Activated T-helper 1 cell treated with anti-CD3 and anti-CD28 coated beads, Interleukin-2, amount 50 U/mL, for 16 hours (primary cell): ENCODE measurements at regions not wholly inside any gene's neighbourhood (a gene's known extent, or its start where the extent isn't known, plus 50 kb on each side); places are given as distances from the start of the nearest gene placed in this dataset.
"Not testable (repeated sequence)": the region's sequence is repeated elsewhere in the genome, so short reads cannot be mapped to it uniquely, and the experiment has no call there.

Experiments used
- DNase-seq, 2 donors: peaks; one replicate each; pipeline ENCODE4 v3.0.0-alpha.2; 2020; ENCODE audit warnings: low read depth in 1 of 2, low spot score in 1 of 2

DNA sequence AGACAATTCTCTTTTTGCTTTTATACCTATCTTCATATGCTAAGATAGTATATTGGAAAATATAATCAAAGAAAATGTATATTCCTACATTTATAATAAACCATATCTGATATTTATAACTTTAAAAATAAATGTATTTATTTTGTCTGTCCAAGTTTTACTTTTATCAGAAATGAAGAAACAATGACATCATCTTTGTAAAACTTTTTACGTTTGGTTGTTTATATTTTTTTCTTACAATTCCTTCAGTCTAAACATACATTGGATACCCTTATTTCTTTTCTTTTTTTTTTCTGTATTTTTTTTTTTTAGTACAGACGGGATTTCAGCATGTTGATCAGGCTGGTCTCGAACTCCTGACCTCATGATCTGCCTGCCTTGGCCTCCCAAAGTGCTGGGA lies 1577.0 kb upstream of the SLC39A10 start:
- no peak for DNase-seq

DNA sequence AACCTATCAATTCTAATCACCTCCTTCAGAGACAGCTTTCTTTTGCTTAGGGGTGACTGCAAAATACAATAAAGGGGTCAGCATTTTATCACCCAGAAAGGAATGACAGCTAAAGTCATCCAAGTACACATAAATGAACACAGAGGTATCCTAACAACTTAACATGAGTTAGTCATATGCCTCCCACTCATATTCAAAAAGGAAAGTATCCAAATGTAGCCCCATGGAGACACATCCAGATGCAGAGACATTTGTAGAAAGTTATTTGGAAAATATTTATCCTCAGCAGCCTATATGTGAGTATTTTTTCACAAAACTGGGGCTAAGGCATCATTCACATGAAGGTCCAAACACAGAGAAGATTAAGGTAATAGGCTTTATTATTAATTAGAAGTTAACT lies 1579.7 kb upstream of the SLC39A10 start:
- DNase-seq = no peak

DNA sequence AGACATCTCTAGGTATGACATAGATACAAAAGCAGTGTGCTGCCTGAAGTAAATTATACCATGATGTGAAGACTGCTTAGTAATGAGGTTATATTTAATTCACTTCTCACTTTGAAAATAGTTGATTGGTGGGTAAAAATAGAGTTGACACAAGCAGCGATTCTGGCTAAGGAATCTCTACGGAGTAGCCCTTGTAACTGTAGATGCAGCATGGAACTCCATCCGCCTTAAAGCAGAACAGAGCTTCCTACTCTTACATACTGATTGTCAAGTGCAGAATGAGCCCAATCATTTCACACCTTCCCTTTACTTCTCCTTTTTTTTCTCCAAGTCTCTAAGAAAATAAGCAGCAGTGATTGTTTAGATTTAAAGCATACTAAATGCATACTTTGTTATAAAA lies 1594.6 kb upstream of the SLC39A10 start:
- no peak for DNase-seq

DNA sequence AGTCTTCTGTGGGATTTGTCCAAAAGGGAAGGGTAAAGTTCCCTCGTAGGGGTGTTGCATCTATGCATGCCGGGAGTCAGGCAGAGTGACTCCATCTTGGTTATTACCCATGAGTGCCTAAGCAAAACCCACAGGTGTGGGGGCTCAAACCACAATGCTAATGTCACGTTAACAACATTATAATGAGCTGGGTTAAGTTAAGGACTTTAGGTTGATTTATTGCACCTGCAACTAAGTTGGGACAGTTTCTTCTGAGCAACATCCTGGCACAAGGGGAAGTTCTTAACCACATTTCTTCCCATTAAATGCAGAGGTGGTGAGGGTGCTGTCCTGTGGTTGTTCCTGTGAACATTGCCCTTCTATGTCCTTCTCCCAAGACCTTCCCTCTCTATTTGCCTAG lies 1596.8 kb upstream of the SLC39A10 start:
- DNase-seq = no peak

DNA sequence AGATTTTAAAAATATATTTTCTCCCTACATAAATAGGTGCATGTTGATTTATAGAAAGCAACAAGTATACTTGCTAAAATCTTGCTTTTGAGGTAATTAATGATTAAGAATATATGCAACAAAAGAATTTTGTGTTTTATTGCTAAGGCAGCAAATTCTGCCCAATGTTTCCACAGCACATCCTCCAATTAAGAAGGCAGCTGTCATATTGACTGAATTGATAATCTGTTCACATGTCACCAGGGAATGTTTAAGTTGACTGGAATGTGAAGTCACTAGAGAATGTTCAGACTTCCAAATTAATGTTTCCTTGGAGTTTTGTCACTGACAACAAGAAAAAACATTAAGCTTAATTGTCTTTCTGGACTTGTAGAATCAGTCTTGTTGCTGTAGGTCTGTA lies 1602.7 kb upstream of the SLC39A10 start:
- DNase-seq = no peak

DNA sequence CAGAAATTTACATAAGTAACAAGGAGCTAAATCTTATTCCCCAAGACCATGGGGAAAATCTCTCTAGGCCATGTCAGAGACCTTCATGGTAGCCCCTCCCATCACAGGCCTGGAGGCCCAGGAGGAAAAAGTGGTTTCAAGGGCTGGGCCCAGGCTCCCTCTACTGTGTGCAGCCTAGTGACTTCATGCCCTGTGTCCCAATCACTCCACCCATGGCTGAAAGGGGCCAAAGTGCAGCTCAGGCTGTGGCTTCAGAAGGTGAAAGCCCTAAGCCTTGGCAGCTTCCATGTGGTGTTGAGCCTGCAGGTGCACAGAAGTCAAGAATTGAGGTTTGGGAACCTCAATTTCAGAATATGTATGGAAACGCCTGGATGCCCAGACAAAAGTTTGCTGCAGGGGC lies 1612.7 kb upstream of the SLC39A10 start:
- no peak for DNase-seq

DNA sequence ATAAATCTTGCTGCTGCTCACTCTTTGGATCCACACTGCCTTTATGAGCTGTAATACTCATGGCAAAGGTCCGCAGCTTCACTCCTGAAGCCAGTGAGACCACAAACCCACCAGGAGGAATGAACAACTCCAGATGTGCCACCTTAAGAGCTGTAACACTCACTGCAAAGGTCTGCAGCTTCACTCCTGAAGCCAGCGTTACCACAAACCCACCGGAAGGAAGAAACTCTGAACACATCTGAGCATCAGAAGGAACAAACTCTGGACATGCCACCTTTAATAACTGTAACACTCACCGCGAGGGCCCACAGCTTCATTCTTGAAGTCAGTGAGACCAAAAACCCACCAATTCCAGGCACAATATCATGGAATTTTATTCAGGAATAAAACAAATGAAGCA lies 1635.9 kb upstream of the SLC39A10 start:
- not testable (repeated sequence) for DNase-seq

DNA sequence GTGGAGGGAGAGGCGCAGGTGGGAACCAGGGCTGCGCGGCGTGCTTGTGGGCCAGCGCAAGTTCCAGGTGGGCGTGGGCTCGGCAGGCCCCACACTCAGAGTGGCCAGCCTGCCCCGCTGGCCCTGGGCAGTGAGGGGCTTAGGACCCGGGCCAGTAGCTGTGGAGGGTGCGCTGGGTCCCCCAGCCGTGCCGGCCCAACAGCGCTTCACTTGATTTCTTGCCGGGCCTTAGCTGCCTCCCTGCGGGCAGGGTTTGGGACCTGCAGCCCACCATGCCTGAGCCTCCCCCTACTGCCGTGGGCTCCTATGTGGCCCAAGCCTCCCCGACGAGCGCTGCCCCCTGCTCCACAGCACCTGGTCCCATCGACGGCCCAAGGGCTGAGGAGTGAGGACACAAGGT lies 1636.9 kb upstream of the SLC39A10 start:
- no peak for DNase-seq

DNA sequence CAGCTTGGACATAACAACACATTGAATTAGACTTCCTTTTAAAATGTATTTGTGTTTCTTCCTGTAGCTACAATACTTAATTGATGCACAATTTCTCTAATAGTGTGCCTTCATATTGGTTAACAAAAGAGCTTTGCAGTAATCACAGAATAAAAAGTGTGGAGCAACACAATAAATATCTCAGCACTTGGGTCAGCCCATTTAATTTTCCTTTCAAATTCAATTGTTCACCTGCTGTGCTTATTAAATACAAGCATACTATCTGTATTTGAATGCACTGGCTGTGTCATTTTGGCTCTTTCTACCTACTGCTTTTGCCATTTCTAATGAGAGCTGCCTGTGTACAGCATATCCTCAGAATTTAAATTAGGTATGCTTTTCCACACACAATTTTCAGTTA lies 1641.3 kb upstream of the SLC39A10 start:
- no peak for DNase-seq

DNA sequence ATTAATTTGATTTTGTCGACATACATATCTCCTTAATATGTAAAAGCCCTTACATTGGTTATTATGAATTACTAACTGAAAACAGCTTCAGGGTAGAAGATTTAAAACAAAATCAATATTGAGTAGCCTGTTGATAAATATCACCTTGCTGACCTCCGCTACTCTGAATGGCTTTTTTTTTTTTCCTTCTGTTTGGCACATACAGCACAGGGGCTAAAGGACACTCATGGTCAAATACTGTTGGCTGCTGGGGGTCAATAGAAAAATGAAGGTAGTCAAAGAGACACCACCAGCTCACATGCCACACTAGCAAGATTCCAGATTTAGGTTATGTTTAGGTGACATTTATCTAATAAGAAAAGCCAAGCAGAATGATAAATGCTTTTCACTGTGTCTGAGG lies 1642.4 kb upstream of the SLC39A10 start:
- DNase-seq = no peak

DNA sequence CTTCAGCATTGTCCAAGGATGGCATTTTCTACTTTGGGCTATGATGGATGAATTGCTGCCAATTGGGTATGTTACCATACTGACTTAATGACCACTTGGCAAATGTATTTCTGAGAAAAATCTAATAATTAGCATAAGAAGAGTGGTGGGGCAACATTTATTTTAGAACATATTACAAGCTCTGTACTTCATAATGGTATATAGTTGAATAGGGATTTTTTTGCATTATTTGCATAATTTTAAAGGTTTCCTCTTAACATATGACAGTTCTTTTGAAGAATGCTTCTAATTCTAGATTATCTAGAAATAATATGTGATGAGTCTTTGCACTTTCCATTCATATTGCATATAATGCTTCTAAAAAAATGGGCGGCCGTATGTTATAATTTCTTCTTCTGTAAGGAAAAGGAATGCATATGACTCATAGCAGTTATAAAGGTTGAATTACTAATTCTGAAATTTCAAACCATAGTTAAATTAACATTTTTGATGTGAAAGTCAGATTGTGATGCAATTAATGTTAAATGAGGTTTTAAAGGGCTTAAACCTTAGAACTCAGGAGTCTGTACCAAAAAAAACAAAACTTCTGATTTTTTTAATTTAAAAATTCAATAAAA lies 1652.3 kb upstream of the SLC39A10 start:
- DNase-seq = no peak

DNA sequence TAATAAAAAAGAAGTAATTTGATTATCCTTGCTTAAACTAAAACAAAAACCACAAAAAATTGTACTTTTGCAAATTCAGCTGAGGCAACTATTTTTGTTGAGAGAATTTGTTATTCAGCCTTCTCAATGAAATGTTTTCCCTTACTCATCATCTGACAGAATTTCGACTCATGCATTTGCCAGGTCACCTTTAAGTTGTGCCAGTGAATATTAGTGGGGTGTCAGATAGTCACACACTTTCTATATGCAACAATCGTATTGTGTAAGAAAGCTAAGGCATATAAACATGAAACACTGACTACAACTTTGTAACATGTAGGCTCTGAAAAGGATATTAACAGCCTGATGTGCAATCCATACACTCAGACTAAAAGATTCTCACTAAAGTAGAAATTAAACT lies 1653.1 kb upstream of the SLC39A10 start:
- no peak for DNase-seq

DNA sequence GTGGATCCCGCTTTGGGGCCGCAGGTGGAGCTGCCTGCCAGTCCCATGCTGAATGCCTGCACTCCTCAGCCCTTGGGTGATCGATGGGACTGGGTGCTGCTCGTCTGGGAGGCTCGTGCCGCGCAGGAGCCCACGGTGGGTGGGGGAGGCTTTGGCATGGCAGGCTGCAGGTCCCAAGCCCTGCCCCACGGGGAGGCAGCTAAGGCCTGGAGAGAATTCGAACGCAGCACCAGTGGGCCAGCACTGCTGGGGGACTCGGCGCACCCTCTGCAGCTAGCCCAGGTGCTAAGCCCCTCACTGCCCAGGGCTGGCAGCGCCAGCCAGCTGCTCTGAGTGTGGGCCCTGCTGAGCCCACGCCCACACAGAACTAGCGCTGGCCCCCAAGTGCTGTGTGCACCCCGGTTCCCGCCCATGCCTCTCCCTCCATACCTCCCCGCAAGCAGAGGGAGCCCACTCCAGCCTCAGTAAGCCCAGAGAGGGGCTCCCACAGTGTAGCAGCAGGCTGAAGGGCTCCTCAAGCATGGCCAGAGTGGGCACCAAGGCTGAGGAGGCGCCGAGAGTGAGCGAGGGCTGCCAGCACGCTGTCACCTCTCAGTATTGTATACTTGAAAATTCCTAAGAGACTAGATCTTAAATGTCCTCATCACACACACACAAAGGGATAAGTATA lies 1654.2 kb upstream of the SLC39A10 start:
- DNase-seq = no peak

DNA sequence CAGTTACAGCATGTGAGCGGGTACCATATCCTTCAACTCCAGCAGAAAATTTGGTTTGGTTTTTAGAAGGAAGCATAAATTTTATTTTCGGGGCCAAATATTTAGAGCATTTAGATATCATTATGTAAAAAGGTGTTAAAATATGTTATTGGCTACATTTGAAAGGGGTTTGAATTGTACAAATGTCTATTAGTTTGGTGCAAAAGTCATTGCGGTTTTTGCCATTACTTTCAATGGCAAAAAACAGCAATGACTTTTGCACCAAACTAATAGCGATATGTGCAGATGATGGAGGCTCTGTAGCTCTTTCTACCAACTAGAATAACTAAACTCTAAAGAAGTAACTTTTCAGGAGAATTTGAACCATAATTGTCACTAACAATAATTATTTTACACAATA lies 1666.2 kb upstream of the SLC39A10 start:
- DNase-seq = no peak

DNA sequence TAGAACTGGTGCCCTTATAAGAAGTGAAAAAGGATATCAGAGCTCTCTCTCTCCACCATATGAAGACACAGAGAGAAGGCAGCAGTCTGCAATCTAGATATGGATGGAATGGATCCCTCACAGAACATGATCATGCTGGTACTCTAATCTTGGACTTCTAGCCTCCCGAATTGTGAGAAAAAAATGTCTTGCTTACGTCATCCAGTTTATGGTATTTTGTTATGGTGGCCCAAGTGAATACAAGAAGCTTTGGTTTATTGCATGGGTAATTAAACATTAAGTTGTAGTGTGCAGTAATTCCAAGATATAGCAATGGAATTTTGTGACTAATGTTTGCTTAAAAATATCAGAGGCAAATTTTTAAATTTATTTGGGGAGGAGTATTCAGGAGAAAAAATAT lies 1667.4 kb upstream of the SLC39A10 start:
- no peak for DNase-seq

DNA sequence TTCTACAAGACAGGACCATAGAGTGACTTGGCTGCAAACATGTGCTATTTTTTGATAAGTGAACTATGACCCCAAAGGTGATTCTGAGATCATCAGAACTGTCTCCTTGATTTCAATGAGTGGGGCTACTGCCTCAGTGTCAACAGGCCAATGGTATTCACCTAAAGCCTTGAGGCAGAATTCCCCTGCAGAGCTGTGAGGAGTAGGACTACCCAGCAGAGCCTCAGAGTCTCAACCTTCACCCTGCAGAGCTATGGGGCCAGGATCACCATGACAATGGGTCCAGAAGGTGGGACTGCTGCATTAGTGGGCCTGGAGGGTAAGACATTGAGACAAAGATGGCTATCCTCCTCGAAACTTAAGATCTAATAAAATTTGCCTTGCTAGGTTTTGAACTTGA lies 1668.2 kb upstream of the SLC39A10 start:
- DNase-seq = no peak

DNA sequence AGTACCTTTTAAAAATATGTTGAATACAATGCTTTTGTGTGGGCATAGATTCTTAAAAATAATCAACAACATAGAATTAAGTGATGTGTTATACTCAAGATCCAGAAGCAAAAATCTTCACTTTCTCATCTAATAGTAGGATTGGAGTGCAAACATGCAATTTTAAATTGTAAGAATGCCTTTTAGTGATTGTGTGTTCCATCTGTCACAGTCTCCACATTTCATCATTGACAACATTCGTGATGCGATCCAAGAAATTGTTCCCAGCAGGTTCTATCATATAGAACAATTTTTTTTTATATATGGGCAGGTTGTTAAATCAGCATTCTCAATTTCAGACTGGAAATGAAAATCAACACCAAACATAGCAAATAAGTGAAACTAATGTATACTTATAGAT lies 1671.8 kb upstream of the SLC39A10 start:
- DNase-seq = no peak

DNA sequence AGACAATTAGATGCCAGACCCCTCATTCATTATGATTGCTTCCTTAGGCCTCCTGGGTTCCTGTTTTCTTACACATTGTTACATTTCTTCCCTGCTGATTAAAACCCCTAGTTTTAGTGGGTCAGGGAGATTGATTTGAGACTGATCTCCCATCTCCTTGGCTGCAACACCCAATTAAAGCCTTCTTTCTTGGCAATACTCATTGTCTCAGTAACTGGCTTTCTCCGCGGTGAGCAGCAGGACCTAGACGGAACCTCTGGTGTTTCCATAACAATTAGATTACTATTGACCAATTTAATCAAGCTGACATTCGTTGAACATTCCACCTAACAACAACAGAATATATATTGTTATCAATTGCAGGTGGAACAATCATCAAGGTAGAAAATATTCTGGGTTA lies 1676.4 kb upstream of the SLC39A10 start:
- DNase-seq = no peak

DNA sequence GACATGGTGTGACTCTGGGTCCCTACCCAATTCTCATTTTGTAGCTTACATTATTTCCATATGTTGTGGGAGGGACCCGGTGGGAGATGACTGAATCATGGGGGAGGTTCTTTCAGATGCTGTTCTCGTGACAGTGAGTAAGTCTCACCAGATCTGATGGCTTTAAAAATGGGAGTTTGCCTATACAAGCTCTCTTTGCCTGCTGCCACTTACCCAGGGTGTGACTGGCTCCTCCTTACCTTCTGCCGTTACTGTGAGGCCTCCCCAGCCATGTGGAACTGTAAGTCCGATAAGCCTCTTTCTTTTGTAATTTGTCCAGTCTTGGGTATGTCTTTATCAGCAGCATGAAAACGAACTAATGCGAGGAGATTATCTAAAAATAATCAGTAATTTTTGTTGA lies 1683.2 kb upstream of the SLC39A10 start:
- no peak for DNase-seq

DNA sequence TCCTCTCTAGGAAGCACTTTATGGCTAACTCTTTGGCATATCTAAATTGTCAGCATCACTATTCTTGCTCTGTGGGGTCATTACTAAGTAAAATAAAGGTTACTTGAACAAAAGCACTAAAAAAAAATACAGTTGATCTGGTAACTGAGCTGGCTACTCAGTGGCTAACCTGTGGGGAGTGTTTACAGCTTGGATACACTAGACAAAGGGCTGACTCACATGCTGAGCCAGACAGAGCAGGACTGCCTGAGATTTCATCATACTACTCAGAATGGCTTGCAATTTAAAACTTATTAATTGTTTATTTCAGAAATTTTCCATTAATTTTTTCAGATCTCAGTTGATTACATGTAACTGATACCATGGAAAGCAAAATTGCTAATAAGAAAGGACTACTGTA lies 1690.4 kb upstream of the SLC39A10 start:
- no peak for DNase-seq

DNA sequence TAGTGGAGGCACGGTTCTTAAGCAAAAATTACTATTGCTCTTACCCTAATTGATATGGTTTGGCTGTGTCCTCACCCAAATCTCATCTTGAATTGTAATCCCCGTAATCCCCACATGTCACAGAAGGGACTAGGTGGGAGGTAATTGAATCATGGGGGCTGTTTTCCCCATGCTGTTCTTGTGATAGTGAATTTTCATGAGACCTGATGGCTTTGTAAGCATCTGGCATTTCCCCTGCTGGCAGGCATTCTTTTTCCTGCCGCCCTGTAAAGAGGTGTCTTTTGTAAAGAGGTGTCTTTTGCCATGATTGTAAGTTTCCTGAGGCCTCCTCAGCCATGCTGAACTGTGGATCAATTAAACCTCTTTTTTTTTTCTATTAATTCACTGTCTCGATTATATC lies 1691.8 kb upstream of the SLC39A10 start:
- no peak for DNase-seq

DNA sequence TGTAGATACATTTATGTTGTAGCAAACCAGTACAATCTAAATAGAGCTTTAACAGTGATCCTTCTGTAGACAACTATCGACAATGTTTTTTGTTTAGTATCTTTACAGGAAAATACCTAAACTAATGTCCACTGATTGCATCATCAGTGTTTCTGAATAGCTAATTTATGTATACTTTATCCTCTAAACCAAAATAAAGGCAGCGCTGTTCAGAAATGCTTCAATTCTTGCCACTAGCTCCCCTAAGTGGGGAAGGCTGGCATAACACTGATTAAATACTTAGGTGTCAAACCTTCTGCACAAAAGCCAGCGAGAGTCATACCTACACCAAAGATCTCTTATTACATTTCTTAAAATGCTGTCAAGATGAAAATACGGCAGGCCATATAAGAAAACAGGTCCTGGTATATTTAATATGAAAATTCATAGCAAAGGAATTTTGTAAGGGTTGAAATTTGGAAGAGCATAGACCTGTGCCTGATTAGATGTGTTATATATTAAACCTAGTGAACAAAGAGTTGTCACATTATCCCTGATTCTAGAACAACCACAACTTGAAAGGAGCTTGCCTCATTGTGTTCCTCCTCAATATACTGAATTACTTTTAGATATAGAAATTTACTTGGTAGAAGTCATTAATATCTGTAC lies 1693.4 kb upstream of the SLC39A10 start:
- DNase-seq = no peak

DNA sequence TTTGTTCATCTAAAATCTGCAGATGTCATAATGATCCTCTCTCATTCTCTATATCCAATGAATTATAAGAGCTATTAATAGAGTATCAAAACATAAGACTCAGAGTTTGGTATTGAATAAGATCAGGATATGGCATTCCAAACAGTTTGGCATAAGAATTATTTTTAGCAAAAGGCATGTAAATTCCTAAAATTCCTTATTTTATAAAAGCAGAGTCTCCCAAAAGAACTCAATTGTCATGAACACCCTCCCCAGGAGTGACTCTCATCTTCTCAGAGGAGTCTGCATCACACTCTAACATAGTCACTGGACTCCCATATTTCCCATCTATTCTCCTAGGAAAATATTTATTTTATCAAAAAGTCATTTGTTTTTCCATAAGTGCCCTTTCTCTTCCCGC lies 1710.2 kb upstream of the SLC39A10 start:
- DNase-seq = no peak
